Activated CD8-positive, alpha-beta memory T cell treated with anti-CD3 and anti-CD28 coated beads, Interleukin-2, amount 50 U/mL, for 1 hour (primary cell): ENCODE measurements at regions not wholly inside any gene's neighbourhood (a gene's known extent, or its start where the extent isn't known, plus 50 kb on each side); places are given as distances from the start of the nearest gene placed in this dataset.

ENCODE experiments used
- DNase-seq: peaks from one replicate; pipeline ENCODE4 v3.0.0-alpha.2; 2020; ENCODE audit errors: extremely low read depth

GRCh38 chr15:69656271-69657030, 203.8 kb downstream of the RPLP1 start:
- DNase-seq: no peak

GRCh38 chr15:69657626-69658025, 205.0 kb downstream of the RPLP1 start:
- DNase-seq: no peak

- DNase-seq: no peak
Measured at GRCh38 chr15:69658411-69658945, 205.9 kb downstream of the RPLP1 start.

GRCh38 chr15:69659454-69660050, 206.9 kb downstream of the RPLP1 start:
- DNase-seq: no peak

- no peak for DNase-seq
Measured at GRCh38 chr15:69660114-69660513, 207.5 kb downstream of the RPLP1 start.

- DNase-seq: no peak
Measured at GRCh38 chr15:69660658-69661405, 208.2 kb downstream of the RPLP1 start.

GRCh38 chr15:69661446-69661845, 208.8 kb downstream of the RPLP1 start:
- DNase-seq: no peak

- DNase-seq: no peak
Measured at GRCh38 chr15:69661871-69662644, 209.4 kb downstream of the RPLP1 start.

- DNase-seq: no peak
Measured at GRCh38 chr15:69662645-69663000, 210.0 kb downstream of the RPLP1 start.

- no peak for DNase-seq
Measured at GRCh38 chr15:69663441-69663840, 210.8 kb downstream of the RPLP1 start.

- no peak for DNase-seq
Measured at GRCh38 chr15:69663982-69664381, 211.4 kb downstream of the RPLP1 start.

GRCh38 chr15:69664572-69665571, 212.3 kb downstream of the RPLP1 start:
- DNase-seq: no peak

GRCh38 chr15:69665641-69666111, 213.1 kb downstream of the RPLP1 start:
- DNase-seq: no peak

GRCh38 chr15:69666441-69666882, 213.8 kb downstream of the RPLP1 start:
- no peak for DNase-seq

- DNase-seq: no peak
Measured at GRCh38 chr15:69666921-69667811, 214.5 kb downstream of the RPLP1 start.

- no peak for DNase-seq
Measured at GRCh38 chr15:69668039-69668705, 215.6 kb downstream of the RPLP1 start.

- no peak for DNase-seq
Measured at GRCh38 chr15:69668963-69669362, 216.3 kb downstream of the RPLP1 start.

- DNase-seq: no peak
Measured at GRCh38 chr15:69669446-69669845, 216.8 kb downstream of the RPLP1 start.
